Tibial artery (tissue), 4 donors: ENCODE measurements at regions not wholly inside any gene's neighbourhood (a gene's known extent, or its start where the extent isn't known, plus 50 kb on each side); places are given as distances from the start of the nearest gene placed in this dataset.

Source experiments
- DNase-seq, 2 donors: peaks; one replicate each; pipeline ENCODE4 v3.0.0-alpha.2; 2019
- H3K27ac ChIP-seq, 2 donors: fragments of 200-600 bp; sonication (generic) in 1 of 2; 1 replicate in 1 of 2; 2 replicates in 1 of 2; pipeline ENCODE4 v1.5.1; 2018 to 2019; ENCODE audit warnings: mild to moderate bottlenecking in 1 of 2
- H3K27me3 ChIP-seq, 2 donors: fragments of 200-600 bp; sonication (generic) in 1 of 2; one replicate each; pipeline versions ENCODE4 v1.5.1 to v1.6.0; 2016 to 2019
- H3K36me3 ChIP-seq, 3 donors: fragments of 200-600 bp; sonication (generic) in 2 of 3; one replicate each; pipeline ENCODE4 v1.5.1; 2016 to 2019; ENCODE audit warnings: mild to moderate bottlenecking in 2 of 3
- H3K4me1 ChIP-seq, 4 donors: fragments of 200-600 bp; sonication (generic) in 2 of 4; 1 replicate in 3 of 4; 2 replicates in 1 of 4; pipeline ENCODE4 v1.5.1; 2016 to 2019
- H3K4me3 ChIP-seq, 2 donors: fragments of 200-600 bp; sonication (generic) in 1 of 2; 1 replicate in 1 of 2; 2 replicates in 1 of 2; pipeline ENCODE4 v1.5.1; 2018 to 2019; ENCODE audit warnings: mild to moderate bottlenecking in 2 of 2
- H3K9me3 ChIP-seq, 3 donors: fragments of 200-600 bp; sonication (generic) in 1 of 3; one replicate each; pipeline ENCODE4 v1.5.1; 2016 to 2019
- intact Hi-C: fragments of 100-400 bp; cut with DNase I; formaldehyde crosslinking; loops from one replicate; pipeline ENCODE4 v1.15.0; 2023; ENCODE audit warnings: low total_unique reads
- TF ChIP-seq, protein P1 (sequence below), 2 experiments: fragments of 200-600 bp in 1 of 2; fragments of 450-650 bp in 1 of 2; IDR thresholded peaks; one replicate each; pipeline ENCODE4 v1.5.1; 2017 to 2019; ENCODE audit warnings: antibody characterized with exemption in 2 of 2, mild to moderate bottlenecking in 1 of 2, moderate library complexity in 1 of 2

DNA sequence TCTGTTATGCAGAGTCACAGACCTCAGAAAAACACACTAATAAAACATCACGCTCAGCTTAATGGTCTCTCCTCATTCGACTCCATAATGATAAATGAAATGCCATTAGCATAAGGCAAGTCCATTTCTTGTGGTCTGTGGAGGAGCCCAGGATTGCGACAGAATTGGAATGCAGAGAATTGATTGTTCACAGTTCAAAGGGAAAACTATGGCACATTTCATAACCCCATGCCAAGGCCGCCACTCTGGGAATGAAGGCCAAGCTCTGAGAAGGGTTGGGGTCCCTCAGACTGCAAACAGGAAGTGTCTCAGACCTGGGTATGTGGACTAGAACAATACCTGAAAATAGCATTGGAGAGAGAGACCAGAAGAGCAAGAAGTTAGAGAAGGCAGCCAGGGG is 398.9 kb downstream of the ADRA2A start:
- Histone ChIP-seq H3K4me3 (no peak overlapping the region), H3K4me1 (no peaks in the 10 kb centered on the region), H3K27me3 (no peaks in the 10 kb centered on the region), H3K27ac (no peak overlapping the region), H3K36me3 (no peaks in the 10 kb centered on the region), H3K9me3 (no peaks in the 10 kb centered on the region)
- TF ChIP-seq, protein P1, sequence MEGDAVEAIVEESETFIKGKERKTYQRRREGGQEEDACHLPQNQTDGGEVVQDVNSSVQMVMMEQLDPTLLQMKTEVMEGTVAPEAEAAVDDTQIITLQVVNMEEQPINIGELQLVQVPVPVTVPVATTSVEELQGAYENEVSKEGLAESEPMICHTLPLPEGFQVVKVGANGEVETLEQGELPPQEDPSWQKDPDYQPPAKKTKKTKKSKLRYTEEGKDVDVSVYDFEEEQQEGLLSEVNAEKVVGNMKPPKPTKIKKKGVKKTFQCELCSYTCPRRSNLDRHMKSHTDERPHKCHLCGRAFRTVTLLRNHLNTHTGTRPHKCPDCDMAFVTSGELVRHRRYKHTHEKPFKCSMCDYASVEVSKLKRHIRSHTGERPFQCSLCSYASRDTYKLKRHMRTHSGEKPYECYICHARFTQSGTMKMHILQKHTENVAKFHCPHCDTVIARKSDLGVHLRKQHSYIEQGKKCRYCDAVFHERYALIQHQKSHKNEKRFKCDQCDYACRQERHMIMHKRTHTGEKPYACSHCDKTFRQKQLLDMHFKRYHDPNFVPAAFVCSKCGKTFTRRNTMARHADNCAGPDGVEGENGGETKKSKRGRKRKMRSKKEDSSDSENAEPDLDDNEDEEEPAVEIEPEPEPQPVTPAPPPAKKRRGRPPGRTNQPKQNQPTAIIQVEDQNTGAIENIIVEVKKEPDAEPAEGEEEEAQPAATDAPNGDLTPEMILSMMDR (IDR thresholded peaks at IDR 0.05), result no peak
- no peak for DNase-seq
- intact Hi-C loops, result no loop called here

GRCh38 chr10:111478651-111479050 is 401.8 kb downstream of the ADRA2A start:
- no peaks in the 10 kb centered on the region for H3K4me1 ChIP-seq
- no peak overlapping the region for H3K4me3 ChIP-seq

DNA sequence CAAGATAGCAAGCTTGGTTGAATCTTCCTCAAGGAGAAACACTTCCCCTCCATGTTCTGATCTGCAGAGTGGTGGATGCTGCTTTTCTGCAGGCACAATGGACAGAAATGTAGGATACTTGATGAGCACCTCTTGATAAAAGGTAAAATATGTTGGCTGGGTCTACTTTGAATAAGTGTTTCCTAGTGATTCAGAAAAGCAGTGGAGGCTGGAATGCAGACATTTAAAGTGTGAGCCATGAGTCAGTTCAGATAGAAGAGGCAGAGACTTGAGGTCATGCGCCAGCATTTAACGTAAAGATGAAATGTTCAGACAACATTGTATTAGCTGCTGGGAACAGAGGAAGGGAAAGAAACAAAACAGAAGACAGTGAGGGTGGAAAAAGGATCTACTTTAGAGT is 403.1 kb downstream of the ADRA2A start:
- H3K9me3 ChIP-seq, result no peaks in the 10 kb centered on the region
- no peak overlapping the region for H3K27ac ChIP-seq
- no peak overlapping the region for H3K4me3 ChIP-seq
- DNase-seq, result no peak
- H3K4me1 ChIP-seq, result no peaks in the 10 kb centered on the region
- no peaks in the 10 kb centered on the region for H3K36me3 ChIP-seq
- intact Hi-C loops, result no loop called here
- H3K27me3 ChIP-seq, result no peaks in the 10 kb centered on the region
- TF ChIP-seq, protein P1 (IDR thresholded peaks at IDR 0.05), result no peak

More at GRCh38 chr10:111478651-111479050, 401.8 kb downstream of the ADRA2A start:
- TF ChIP-seq, protein P1 (IDR thresholded peaks at IDR 0.05), result no peak
- DNase-seq, result no peak
- intact Hi-C loops, result no loop called here
- no peak overlapping the region for H3K27ac ChIP-seq
- H3K36me3 ChIP-seq, result no peaks in the 10 kb centered on the region
- no peaks in the 10 kb centered on the region for H3K9me3 ChIP-seq
- no peaks in the 10 kb centered on the region for H3K27me3 ChIP-seq

GRCh38 chr10:111481261-111481826 is 404.5 kb downstream of the ADRA2A start:
- H3K27me3 ChIP-seq, result no peaks in the 10 kb centered on the region
- no peak overlapping the region for H3K4me3 ChIP-seq
- intact Hi-C loops, result no loop called here
- H3K27ac ChIP-seq, result no peak overlapping the region
- no peak for DNase-seq
- TF ChIP-seq, protein P1 (IDR thresholded peaks at IDR 0.05), result no peak
- no peaks in the 10 kb centered on the region for H3K9me3 ChIP-seq
- H3K36me3 ChIP-seq, result no peaks in the 10 kb centered on the region
- H3K4me1 ChIP-seq, result no peaks in the 10 kb centered on the region

- Histone ChIP-seq H3K4me3 (no peak overlapping the region), H3K36me3 (no peaks in the 10 kb centered on the region), H3K27ac (no peak overlapping the region), H3K27me3 (no peaks in the 10 kb centered on the region), H3K9me3 (no peaks in the 10 kb centered on the region), H3K4me1 (no peaks in the 10 kb centered on the region)
- no peak for DNase-seq
- intact Hi-C loops, result no loop called here
- TF ChIP-seq, protein P1 (IDR thresholded peaks at IDR 0.05), result no peak
Observed at GRCh38 chr10:111481866-111482265, 405.0 kb downstream of the ADRA2A start.
